ENCODE measurements at regions not wholly inside any gene's neighbourhood (a gene's known extent, or its start where the extent isn't known, plus 50 kb on each side); places are given as distances from the start of the nearest gene placed in this dataset.

DNA sequence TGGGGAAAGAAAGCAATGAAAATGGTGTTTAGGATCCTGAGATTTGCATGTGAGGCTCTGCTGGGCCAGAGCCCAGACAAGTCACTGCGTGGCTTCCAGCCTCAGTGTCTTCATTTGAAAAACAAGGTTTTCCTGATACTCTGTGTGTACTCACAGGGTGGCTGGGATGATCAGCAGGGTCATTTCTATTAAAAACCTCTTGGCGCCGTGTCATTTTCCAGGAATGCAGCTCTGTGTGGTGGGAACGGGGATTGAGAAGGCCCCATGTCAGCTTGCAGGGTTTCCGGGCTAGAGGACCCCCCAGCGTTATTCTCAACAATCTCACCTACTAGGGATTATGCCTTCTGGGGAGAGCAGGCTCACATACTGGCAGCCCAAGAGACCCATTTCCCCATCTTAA is 73.5 kb downstream of the FOXL1 start:
- TF ChIP-seq, protein P1, sequence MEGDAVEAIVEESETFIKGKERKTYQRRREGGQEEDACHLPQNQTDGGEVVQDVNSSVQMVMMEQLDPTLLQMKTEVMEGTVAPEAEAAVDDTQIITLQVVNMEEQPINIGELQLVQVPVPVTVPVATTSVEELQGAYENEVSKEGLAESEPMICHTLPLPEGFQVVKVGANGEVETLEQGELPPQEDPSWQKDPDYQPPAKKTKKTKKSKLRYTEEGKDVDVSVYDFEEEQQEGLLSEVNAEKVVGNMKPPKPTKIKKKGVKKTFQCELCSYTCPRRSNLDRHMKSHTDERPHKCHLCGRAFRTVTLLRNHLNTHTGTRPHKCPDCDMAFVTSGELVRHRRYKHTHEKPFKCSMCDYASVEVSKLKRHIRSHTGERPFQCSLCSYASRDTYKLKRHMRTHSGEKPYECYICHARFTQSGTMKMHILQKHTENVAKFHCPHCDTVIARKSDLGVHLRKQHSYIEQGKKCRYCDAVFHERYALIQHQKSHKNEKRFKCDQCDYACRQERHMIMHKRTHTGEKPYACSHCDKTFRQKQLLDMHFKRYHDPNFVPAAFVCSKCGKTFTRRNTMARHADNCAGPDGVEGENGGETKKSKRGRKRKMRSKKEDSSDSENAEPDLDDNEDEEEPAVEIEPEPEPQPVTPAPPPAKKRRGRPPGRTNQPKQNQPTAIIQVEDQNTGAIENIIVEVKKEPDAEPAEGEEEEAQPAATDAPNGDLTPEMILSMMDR (IDR thresholded peaks at IDR 0.05; ENCODE audit: insufficient read depth, low read depth, low read length, missing control alignments), result no peak
- DNase-seq (ENCODE audit: low read depth), result no peak
- H3K4me3 ChIP-seq (ENCODE audit: low read depth, low read length), result no peak overlapping the region

DNA sequence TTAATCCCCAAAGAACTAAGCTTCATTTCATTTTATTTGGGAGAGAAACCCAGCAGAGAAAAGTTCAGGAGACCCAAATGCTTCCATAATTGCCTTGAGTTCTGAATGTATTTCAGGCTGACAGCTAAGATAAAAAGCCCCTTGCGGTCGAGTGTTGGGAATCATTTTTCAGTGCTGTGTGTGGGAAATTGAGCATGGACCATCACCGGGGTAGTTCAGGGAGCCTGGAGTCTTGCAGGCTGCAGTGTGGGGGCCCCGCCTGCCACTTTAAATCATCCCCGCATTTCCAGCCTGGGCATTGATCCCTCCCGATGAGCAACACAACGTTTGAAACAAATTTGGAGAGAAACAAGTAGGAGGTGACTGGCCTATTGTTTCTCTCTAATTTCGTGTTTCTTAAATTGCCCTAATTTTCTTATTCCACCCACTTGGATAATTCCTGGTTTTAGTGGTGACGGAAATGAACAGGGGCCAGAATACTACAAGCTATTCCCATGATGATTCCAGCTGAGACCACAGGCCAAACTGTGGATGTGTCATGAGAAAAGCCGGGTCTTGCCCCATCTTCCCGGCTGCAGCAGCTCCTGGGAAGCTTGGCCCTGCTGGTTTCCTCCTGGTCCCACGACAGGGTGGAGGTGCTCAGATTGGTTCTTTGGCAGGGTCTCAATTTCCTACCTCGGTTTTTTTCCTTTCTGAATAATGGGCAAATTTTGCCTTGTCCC is 75.1 kb downstream of the FOXL1 start:
- no peak overlapping the region for H3K4me3 ChIP-seq (ENCODE audit: low read depth, low read length)
- no peak for DNase-seq (ENCODE audit: low read depth)
- TF ChIP-seq, protein P1 (IDR thresholded peaks at IDR 0.05; ENCODE audit: insufficient read depth, low read depth, low read length, missing control alignments), result no peak

DNA sequence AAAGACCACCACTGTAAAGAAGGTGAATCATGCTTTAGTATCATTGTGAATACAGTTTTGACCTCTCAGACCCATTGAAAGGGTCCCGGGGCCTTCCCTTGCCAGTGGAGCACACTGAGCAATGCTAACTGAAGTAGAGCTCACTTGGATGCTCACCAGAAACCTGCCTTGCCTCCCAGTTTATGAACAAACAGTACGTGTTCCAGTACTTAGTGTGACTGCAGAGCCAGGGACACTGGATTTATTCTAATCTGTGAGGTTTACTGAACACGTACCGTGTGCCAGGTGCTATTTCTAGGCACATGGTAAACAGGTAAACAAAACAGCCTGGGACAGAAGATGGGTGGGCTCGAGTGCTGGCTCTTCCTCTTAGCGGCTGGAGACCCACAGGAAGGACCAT is 79.6 kb downstream of the FOXL1 start:
- no peak for DNase-seq (ENCODE audit: low read depth)
- TF ChIP-seq, protein P1 (IDR thresholded peaks at IDR 0.05; ENCODE audit: insufficient read depth, low read depth, low read length, missing control alignments), result no peak
- H3K4me3 ChIP-seq (ENCODE audit: low read depth, low read length), result no peak overlapping the region

DNA sequence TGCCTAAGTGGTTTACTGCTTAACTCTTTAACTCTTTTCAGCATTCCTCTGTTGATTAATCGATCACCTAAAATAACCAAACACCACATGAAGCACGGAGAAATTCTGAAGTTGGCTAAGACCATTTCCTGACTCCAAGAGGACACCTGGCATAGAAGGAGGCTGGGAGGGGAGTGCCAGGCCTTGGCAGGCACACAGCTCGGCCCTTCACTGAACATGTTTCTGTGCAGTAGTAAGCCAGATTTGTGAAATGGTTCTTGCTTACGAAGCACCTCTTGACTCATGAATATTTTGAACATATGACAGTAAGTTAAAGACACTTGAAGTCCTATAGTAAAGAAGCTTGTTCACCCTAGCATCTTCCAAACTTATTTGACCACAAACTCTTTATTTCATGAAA is 82.3 kb downstream of the FOXL1 start:
- H3K4me3 ChIP-seq (ENCODE audit: low read depth, low read length), result no peak overlapping the region
- TF ChIP-seq, protein P1 (IDR thresholded peaks at IDR 0.05; ENCODE audit: insufficient read depth, low read depth, low read length, missing control alignments), result no peak
- no peak for DNase-seq (ENCODE audit: low read depth)

DNA sequence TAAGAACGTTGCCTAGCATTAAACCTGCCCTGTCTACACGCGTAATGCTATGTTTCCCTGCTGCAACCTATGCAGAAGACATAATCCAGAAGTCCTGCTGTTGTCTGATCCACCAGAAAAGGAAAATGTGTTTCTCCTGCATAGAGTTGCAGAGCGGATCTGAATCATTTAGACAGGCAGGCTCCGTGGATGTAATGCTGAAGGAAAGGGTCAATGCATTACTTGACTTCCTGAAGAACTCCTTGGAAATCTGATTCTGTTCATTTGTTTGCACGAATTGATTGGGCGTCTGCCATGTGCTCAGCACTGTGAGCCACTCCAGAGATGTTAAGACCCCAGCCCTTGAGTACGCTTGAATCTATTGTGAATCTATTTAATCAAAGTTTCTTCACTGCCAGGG is 83.4 kb downstream of the FOXL1 start:
- no peak overlapping the region for H3K4me3 ChIP-seq (ENCODE audit: low read depth, low read length)
- no peak for DNase-seq (ENCODE audit: low read depth)
- TF ChIP-seq, protein P1 (IDR thresholded peaks at IDR 0.05; ENCODE audit: insufficient read depth, low read depth, low read length, missing control alignments), result no peak

DNA sequence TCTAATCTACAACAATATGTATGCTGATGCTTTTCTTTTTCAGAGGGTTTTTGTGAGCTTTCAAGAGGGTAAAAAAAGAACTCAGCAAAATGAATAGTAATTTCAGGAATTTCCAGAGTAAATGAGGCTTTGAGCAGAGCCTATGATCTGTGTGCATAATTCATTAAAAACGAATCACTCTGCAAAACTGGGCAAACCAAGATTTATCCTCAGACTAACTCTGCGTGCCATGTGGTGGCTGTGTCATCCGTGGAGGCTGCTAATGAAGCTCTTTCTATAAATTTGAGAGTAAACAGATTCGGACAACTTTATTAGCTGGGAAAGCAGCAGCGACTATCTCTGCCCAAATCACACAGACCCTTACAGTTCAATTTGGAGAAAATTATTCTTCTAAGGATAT is 83.8 kb downstream of the FOXL1 start:
- H3K4me3 ChIP-seq (ENCODE audit: low read depth, low read length), result no peak overlapping the region
- no peak for DNase-seq (ENCODE audit: low read depth)
- TF ChIP-seq, protein P1 (IDR thresholded peaks at IDR 0.05; ENCODE audit: insufficient read depth, low read depth, low read length, missing control alignments), result no peak

DNA sequence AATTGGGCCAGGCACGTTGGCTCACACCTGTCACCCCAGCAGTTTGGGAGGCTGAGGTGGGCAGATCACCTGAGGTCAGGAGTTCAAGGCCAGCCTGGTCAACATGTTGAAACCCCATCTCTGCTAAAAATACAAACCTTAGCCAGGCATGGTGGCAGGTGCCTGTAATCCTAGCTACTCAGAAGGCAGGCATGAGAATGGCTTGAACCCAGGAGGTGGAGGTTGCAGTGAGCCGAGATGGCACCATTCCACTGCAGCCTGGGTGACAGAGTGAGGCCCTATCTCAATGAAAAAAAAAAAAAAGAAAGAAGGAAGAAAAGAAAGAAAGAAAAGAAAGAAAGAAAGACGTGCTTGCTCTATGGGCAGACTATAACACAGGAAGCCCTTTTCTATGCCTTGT is 84.4 kb downstream of the FOXL1 start:
- TF ChIP-seq, protein P1 (IDR thresholded peaks at IDR 0.05; ENCODE audit: insufficient read depth, low read depth, low read length, missing control alignments), result no peak
- no peak for DNase-seq (ENCODE audit: low read depth)
- H3K4me3 ChIP-seq (ENCODE audit: low read depth, low read length), result no peak overlapping the region

Data from GM12865 (cell line).